Panc1 (cell line): ENCODE measurements at regions not wholly inside any gene's neighbourhood (a gene's known extent, or its start where the extent isn't known, plus 50 kb on each side); places are given as distances from the start of the nearest gene placed in this dataset.
A peak's percentile ranks its signal among the peaks of the same experiment; 100 is the strongest.

Experiments used
- ATAC-seq: fragments of 200-7000 bp; cut with Tn5 transposase; 2 replicates; pipeline ENCODE4 v1.9.1; 2020; ENCODE audit warnings: mild to moderate bottlenecking, moderate library complexity
- BruUV-seq: library from RNA; stranded (reverse); fragments of 400-500 nt; replicated peaks from 2 replicates; lab custom pipeline; 2021; lab: Mats Ljungman, UMichigan
- CTCF ChIA-PET: fragments of 300-600 bp; sonication (Branson Sonifier 250); formaldehyde crosslinking; loops from one replicate; lab custom pipeline; 2022; ENCODE audit warnings: antibody characterized with exemption; lab: Charles Lee
- POLR2A ChIA-PET: fragments of 300-600 bp; sonication (Branson Sonifier 250); formaldehyde crosslinking; loops from one replicate; lab custom pipeline; 2022; ENCODE audit warnings: antibody characterized with exemption; lab: Charles Lee
- DNase-seq: peaks from one replicate; pipeline ENCODE4 v3.0.0-alpha.2; 2010; ENCODE audit warnings: low read depth, low spot score
- H3K27ac ChIP-seq: 2 replicates; pipeline ENCODE4 v1.5.1; 2011; ENCODE audit warnings: mild to moderate bottlenecking, low read length, inconsistent platforms
- H3K27me3 ChIP-seq: fragments of 200-500 bp; sonication (Bioruptor generic); 2 replicates; pipeline ENCODE4 v1.6.0; 2014; ENCODE audit warnings: low read length, inconsistent platforms; ENCODE audit not compliant: control insufficient read depth, insufficient read depth
- H3K36me3 ChIP-seq: fragments of 200-500 bp; sonication (Bioruptor generic); 2 replicates; pipeline ENCODE4 v1.5.1; 2014; ENCODE audit warnings: inconsistent platforms, mild to moderate bottlenecking, low read length, moderate library complexity; ENCODE audit not compliant: control insufficient read depth, insufficient read depth
- H3K4me1 ChIP-seq: 2 replicates; pipeline ENCODE4 v1.5.1; 2011; ENCODE audit warnings: inconsistent platforms, mild to moderate bottlenecking, low read length, moderate library complexity; ENCODE audit not compliant: control insufficient read depth, insufficient read depth
- H3K4me3 ChIP-seq, 2 experiments: 2 replicates each; pipeline ENCODE4 v1.5.1; 2011 to 2012; ENCODE audit warnings: low read depth in 2 of 2, low read length in 2 of 2, mild to moderate bottlenecking in 2 of 2, inconsistent platforms in 1 of 2, moderate library complexity in 1 of 2
- H3K9me3 ChIP-seq: fragments of 200-500 bp; sonication (Bioruptor generic); 2 replicates; pipeline ENCODE4 v1.5.1; 2014; ENCODE audit warnings: low read depth, mild to moderate bottlenecking, inconsistent platforms, low read length, moderate library complexity; ENCODE audit not compliant: control insufficient read depth, insufficient read depth
- CTCF ChIP-seq: fragments of 450-650 bp; IDR thresholded peaks from 2 replicates; pipeline ENCODE4 v1.5.1; 2017; ENCODE audit warnings: mild to moderate bottlenecking
- POLR2AphosphoS5 ChIP-seq: IDR thresholded peaks from 2 replicates; pipeline ENCODE4 v1.6.1; 2012; ENCODE audit warnings: mild to moderate bottlenecking, low read depth, low read length, moderate library complexity
- REST ChIP-seq, 2 experiments: IDR thresholded peaks; 2 replicates each; pipeline ENCODE4 v1.6.1; 2011 to 2012; ENCODE audit warnings: low read depth in 2 of 2, control low read depth in 1 of 2, low read length in 1 of 2, mild to moderate bottlenecking in 1 of 2, moderate library complexity in 1 of 2; ENCODE audit not compliant: insufficient read depth in 1 of 2
- SIN3A ChIP-seq: IDR thresholded peaks from 2 replicates; pipeline ENCODE4 v1.6.1; 2012; ENCODE audit warnings: low read depth, mild to moderate bottlenecking, low read length, moderate library complexity, borderline replicate concordance; ENCODE audit not compliant: insufficient read depth
- TCF7L2 ChIP-seq: IDR thresholded peaks from 2 replicates; pipeline ENCODE4 v1.6.1; 2011; ENCODE audit warnings: mild to moderate bottlenecking, low read depth, low read length, inconsistent platforms
- in situ Hi-C: cut with HindIII; loops from 2 replicates; pipeline ENCODE4 v1.10.0; 2016; ENCODE audit warnings: low sequenced_read_pairs, low pct_unique_long_range_greater_than_20kb
- intact Hi-C: fragments of 100-400 bp; cut with micrococcal nuclease; formaldehyde crosslinking; loops from one replicate; pipeline ENCODE4 v1.10.0; 2022; ENCODE audit not compliant: unreplicated experiment

- ChIA-PET POLR2A (no interaction called here), CTCF (no interaction called here)
- H3K4me1 ChIP-seq: no peaks in the 10 kb centered on the region
- H3K9me3 ChIP-seq: no peaks in the 10 kb centered on the region
- no peak for TF ChIP-seq CTCF
- BruUV-seq: no TSS peak
- H3K4me3 ChIP-seq: no peak overlapping the region
- no peak for DNase-seq
- H3K36me3 ChIP-seq: no peaks in the 10 kb centered on the region
- ATAC-seq: no peak
- H3K27ac ChIP-seq: no peak overlapping the region
- intact Hi-C loops (no loop called here), in situ Hi-C loops (no loop called here)
- peaks cover 3% of the 10 kb centered on the region; the same call in 1 of the 2 replicates for H3K27me3 ChIP-seq
Observed at GRCh38 chr5:112648264-112648663, 89.4 kb upstream of the APC start.

GRCh38 chr5:112649882-112650281 is 87.8 kb upstream of the APC start:
- Histone ChIP-seq H3K27me3 (peaks cover 3% of the 10 kb centered on the region; the same call in 1 of the 2 replicates), H3K4me1 (no peaks in the 10 kb centered on the region), H3K27ac (no peak overlapping the region), H3K9me3 (no peaks in the 10 kb centered on the region), H3K4me3 (no peak overlapping the region), H3K36me3 (no peaks in the 10 kb centered on the region)
- ATAC-seq: peak; percentile 63
- BruUV-seq: no TSS peak
- in situ Hi-C loops (no loop called here), intact Hi-C loops (no loop called here)
- POLR2A ChIA-PET: no interaction called here
- no peak for DNase-seq
- CTCF ChIA-PET: no interaction called here
- TF ChIP-seq REST (IDR thresholded peaks at IDR 0.05; ENCODE audit: insufficient read depth in 1 of 2, low read depth in 2 of 2, low read length in 1 of 2) (no peak), POLR2AphosphoS5 (no peak), CTCF (no peak), TCF7L2 (no peak), SIN3A (no peak)
